ENCODE measurements at regions not wholly inside any gene's neighbourhood (a gene's known extent, or its start where the extent isn't known, plus 50 kb on each side); places are given as distances from the start of the nearest gene placed in this dataset.

- no peak overlapping the region for H3K4me3 ChIP-seq (ENCODE audit: low read depth, low read length)
- in situ Hi-C loops (cut with HindIII; ENCODE audit: low sequenced_read_pairs) = no loop called here
- DNase-seq (ENCODE audit: low read depth, low spot score) = no peak
- TF ChIP-seq CTCF (IDR thresholded peaks at IDR 0.05; ENCODE audit: low read depth, low read length) = no peak
Measured at GRCh38 chr6:120960761-120961160, 373.5 kb downstream of the TBC1D32 start.

GRCh38 chr6:120954111-120954510 is 380.2 kb downstream of the TBC1D32 start:
- no peak for TF ChIP-seq CTCF (IDR thresholded peaks at IDR 0.05; ENCODE audit: low read depth, low read length)
- H3K4me3 ChIP-seq (ENCODE audit: low read depth, low read length) = no peak overlapping the region
- no peak for DNase-seq (ENCODE audit: low read depth, low spot score)
- in situ Hi-C loops (cut with HindIII; ENCODE audit: low sequenced_read_pairs) = no loop called here

GRCh38 chr6:120951258-120951657 is 383.0 kb downstream of the TBC1D32 start:
- in situ Hi-C loops (cut with HindIII; ENCODE audit: low sequenced_read_pairs) = no loop called here
- H3K4me3 ChIP-seq (ENCODE audit: low read depth, low read length) = no peak overlapping the region
- no peak for DNase-seq (ENCODE audit: low read depth, low spot score)
- TF ChIP-seq CTCF (IDR thresholded peaks at IDR 0.05; ENCODE audit: low read depth, low read length) = no peak

GRCh38 chr6:120947111-120947510 is 387.2 kb downstream of the TBC1D32 start:
- no peak overlapping the region for H3K4me3 ChIP-seq (ENCODE audit: low read depth, low read length)
- in situ Hi-C loops (cut with HindIII; ENCODE audit: low sequenced_read_pairs) = no loop called here
- DNase-seq (ENCODE audit: low read depth, low spot score) = no peak
- TF ChIP-seq CTCF (IDR thresholded peaks at IDR 0.05; ENCODE audit: low read depth, low read length) = no peak

- no peak for TF ChIP-seq CTCF (IDR thresholded peaks at IDR 0.05; ENCODE audit: low read depth, low read length)
- in situ Hi-C loops (cut with HindIII; ENCODE audit: low sequenced_read_pairs) = no loop called here
- H3K4me3 ChIP-seq (ENCODE audit: low read depth, low read length) = no peak overlapping the region
- DNase-seq (ENCODE audit: low read depth, low spot score) = no peak
Measured at GRCh38 chr6:120945905-120946594, 388.2 kb downstream of the TBC1D32 start.

GRCh38 chr6:120938876-120939472 is 395.3 kb downstream of the TBC1D32 start:
- TF ChIP-seq CTCF (IDR thresholded peaks at IDR 0.05; ENCODE audit: low read depth, low read length) = no peak
- in situ Hi-C loops (cut with HindIII; ENCODE audit: low sequenced_read_pairs) = no loop called here
- DNase-seq (ENCODE audit: low read depth, low spot score) = no peak
- no peak overlapping the region for H3K4me3 ChIP-seq (ENCODE audit: low read depth, low read length)

Measured in astrocyte of the spinal cord (primary cell).